Kidney tubule cell (primary cell): ENCODE measurements at regions not wholly inside any gene's neighbourhood (a gene's known extent, or its start where the extent isn't known, plus 50 kb on each side); places are given as distances from the start of the nearest gene placed in this dataset.
A peak's percentile ranks its signal among the peaks of the same experiment; 100 is the strongest.
"Not testable (repeated sequence)": the region's sequence is repeated elsewhere in the genome, so short reads cannot be mapped to it uniquely, and the experiment has no call there.

ENCODE experiments used
- DNase-seq: peaks from one replicate; pipeline ENCODE4 v3.0.0-alpha.2; 2018; ENCODE audit warnings: low spot score

DNA sequence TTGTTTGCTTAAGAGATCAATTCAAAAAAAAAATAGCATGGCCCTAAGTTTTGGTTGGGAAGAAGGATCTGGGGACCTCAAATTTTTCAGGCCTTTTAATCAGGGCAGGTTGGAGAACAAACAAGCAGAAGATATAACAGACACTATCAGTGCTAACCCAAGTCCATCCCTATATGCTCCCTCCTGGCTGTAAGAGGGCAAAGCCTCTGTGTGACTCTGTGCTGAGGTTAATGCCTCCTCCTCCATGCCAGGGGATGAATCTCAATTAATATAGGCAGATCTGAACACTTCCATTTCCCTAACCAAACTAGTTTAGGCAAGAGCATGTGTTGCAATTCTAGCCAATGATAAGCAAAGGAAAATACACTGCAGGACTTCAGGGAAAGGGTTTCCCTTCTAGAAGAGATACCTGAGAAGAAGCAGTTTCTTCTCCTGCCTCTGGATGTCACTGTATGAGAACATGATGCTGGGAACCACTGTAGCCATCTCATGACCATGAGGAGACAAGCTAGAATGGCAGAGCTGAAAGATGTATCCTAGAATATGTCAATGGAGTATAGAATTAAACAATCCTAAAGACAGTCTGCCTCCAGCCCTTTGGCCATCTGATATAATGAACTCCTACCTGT is 76.0 kb downstream of the CHD9NB start:
- DNase-seq: peak; percentile 42

DNA sequence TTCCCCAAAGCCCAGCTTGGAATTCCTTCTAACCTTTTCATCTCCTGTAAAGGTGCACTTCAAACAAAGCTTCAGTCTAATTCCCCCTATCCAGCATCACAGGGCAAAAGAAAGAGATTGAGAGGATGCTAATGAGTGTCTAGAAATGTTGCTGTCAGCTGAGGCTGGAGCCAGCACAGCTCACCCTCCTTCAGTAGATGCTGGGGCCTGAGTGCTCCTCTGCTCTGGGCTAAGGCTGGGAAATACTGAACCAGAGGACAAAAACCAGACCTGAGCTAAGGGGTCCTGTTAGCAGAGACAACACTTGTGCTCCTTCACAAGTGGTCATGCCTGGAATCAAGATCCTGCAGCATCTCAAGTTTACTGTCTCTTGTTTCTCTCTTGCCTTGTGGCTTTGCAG is 85.0 kb downstream of the CHD9NB start:
- DNase-seq: no peak

DNA sequence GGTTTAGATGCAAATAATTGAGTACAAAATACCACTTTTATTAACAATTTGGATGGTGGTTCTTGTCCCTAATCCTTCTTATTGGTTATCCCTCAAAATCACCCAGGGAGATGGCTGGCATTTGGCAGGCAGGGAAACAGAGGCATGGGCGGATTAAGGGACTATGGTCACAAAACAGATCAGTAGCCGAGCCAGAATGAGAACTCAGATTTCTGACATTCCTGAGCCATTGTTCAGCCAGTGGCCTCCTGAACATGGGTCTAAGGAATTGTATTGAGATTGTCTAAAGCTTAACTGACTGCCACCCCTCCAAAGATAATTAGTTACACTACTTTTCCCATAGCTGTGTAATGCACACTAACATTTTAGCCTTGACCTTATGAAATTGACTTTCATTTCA is 88.4 kb downstream of the CHD9NB start:
- DNase-seq: peak; percentile 5

GRCh38 chr16:52963855-52964242 is 88.8 kb downstream of the CHD9NB start:
- DNase-seq: no peak

DNA sequence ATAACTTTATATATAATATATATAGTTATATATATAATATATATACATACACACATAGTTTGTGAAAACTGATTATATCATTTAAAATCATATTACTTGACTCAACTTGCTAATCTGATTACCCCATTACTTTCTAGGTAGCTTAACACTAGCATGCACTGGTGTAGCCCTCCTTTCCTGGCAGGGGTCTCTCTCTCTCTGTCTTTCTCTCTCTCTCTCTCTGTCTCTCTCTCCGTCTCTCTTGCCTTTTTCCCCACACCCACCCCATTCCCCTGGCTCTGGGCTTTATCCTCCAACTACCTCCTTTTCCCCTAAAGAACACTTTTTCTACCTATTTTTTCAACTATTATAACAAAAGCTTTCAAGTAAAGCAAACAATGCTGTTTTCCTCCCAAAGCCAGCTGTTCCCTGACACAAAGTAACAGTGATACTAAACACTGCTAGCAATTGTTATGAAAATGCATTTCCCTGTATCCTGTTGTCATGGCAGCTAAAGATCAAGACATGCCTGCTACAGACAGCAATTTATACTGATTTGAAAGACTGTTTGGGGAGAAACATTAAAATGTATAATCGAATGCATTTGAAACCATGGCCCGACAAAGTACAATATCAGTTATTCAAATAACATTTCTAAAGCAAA is 89.4 kb downstream of the CHD9NB start:
- DNase-seq: no peak

DNA sequence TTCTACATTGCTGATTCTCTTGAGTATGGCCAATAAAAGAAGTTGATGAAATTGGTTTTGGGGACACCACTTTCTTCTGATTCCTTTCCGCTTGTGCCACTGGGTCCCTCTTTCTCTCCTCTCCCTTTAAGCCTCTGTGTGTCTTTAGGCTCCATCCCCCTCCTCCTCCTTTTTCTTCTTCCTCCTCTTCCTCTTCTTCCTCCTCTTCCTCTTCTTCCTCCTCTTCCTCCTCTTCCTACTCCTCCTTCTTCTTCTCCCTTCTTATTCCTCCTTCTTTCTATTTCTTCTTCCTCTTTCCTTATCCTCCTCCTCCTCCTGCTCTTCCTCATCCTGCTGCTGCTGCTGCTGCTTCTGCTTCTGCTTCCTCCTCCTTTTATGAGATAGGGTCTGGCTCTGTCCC is 93.7 kb downstream of the CHD9NB start:
- no peak for DNase-seq

DNA sequence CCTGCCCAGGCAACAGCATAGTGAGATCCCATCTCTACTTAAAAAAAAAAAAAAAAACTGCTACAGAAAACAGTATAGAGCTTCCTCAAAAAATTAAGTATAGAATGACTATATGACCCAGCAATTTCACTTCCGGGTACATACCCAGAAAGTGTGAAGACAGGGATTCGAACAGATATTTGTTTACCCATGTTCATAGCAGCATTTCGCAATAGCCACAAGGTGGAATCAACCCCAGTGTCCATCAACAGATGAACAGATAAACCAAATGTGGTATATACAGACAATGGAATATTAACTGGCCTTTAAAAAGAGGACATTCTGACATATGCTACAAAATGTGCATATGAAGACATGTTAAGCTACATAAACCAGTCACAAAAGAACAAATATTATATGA is 95.5 kb downstream of the CHD9NB start:
- no peak for DNase-seq

GRCh38 chr16:52956044-52956443 is 96.7 kb downstream of the CHD9NB start:
- DNase-seq: no peak

GRCh38 chr16:52953215-52953614 is 99.5 kb downstream of the CHD9NB start:
- peak; percentile 11 for DNase-seq

GRCh38 chr16:52948946-52949345 is 103.8 kb downstream of the CHD9NB start:
- no peak for DNase-seq

DNA sequence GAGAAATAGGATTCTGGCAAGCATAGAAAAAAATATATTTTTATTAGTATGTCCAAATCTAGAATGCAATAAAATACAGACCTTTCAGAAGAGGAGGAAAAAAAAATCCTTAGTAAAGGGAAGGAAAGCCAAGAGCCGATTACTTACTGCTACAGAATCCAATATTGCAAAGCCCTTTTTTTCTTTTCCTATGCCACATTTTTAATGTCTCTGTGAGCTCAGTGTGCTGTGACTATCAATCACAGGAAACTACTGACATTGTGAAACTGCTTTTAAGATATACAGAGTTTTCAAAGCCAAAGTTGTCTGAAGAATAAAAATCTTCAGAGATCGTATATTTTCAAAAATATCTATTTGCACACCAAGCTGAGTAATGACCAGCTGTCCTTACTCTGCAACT is 120.4 kb downstream of the CHD9NB start:
- no peak for DNase-seq

DNA sequence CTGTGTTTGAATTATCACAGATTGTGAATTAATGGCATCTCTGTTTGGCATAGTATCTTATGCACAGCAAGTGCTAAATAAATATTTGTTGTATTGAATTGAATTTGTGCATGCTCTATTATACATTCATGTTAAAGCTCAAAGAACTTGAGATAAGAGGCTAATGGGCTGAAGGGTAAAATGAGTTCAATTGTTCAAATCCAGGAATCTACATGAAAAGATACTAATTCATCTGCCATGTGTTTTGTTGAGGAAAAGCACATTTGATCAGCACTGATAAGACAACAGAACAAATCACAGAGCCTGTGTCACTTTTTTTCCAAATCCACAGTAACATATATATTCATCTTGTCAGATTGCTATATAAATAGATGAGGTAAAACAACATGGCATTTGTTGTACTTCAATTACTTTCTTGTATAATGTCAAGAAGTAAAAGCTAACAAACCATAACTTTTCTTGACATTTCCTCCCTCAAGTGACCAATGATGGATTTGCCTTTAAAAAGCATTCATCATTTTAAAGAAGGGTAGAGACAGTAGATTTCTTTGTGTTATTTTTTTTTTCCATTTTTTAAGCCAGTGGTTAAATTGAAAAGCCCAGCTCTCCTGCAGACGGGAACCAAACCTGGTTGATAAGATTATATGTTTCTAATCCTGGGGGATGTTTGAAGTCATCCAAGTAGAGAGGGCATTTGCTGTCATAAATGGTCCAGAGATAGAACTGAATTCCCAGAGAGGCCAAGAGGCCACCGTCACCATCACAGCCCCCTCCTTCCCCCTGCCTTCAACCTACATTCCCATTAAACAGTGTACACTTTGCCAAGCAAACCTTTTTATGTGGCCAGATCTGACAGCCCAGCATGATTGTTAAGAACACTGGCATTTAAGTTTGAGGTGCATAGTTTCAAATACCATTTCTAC is 123.0 kb downstream of the CHD9NB start:
- no peak for DNase-seq

GRCh38 chr16:52928955-52929354 is 123.7 kb downstream of the CHD9NB start:
- no peak for DNase-seq

GRCh38 chr16:52925143-52925542 is 127.6 kb downstream of the CHD9NB start:
- DNase-seq: no peak

GRCh38 chr16:52924162-52924561 is 128.5 kb downstream of the CHD9NB start:
- no peak for DNase-seq

DNA sequence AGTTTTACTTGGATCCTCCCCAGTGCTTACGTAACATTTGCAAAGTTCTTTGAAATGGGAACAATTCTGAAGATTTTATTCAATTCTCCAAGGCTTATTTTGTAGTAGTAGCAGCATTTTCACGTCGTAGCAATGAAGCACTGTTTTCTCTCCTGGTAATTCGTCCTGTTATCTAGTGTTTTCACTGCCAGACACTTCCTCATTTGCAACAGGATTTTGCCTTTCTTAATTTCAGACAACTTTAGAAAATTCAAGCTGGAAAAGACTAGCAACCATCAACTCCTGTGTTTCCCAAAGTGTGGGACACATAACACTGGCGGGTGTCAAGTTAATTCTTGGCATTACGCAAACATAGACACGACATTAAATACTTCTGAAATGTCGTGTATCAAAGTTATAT is 131.6 kb downstream of the CHD9NB start:
- DNase-seq: no peak

- DNase-seq: no peak
Measured at GRCh38 chr16:52920331-52920730, 132.4 kb downstream of the CHD9NB start.

- no peak for DNase-seq
Measured at GRCh38 chr16:52914428-52914827, 138.3 kb downstream of the CHD9NB start.

GRCh38 chr16:52912565-52913173 is 140.0 kb downstream of the CHD9NB start:
- DNase-seq: peak; percentile 71

DNA sequence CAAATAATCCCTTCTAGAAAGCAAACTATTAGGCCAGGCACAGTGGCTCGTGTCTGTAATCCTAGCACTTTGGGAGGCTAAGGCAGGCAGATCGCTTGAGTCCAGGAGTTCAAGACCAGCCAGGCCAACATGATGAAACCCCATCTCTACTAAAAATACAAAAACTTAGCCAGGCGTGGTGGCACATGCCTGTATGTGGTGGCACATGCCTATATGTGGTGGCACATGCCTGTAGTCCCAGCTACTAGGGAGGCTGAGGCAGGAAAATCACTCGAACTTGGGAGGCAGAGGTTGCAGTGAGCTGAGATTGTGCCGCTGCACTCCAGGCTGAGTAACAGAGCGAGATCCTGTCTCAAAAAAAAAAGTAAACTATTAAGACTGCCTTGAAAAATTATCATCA is 144.6 kb downstream of the CHD9NB start:
- not testable (repeated sequence) for DNase-seq

DNA sequence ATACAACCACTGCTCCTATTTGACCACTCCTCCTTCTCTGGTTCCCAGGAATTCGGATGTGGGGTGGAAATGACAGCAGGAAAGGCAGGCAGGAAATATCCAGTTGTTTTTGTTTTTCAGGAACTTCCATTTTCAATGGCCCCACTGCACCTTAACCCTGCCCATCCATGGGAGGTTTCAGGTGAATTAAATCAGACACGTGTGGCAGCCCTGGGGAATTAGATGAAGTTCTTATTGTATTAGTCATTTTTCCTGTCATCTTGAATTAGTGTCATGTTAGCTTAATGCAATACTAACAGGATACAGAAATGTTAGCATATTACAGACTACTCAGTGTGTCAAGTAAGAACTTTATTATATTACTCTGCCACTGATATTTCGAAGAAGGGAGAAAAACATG is 146.4 kb downstream of the CHD9NB start:
- peak; percentile 57 for DNase-seq

- DNase-seq: no peak
Measured at GRCh38 chr16:52896478-52897164, 156.1 kb downstream of the CHD9NB start.
